ENCODE measurements at regions not wholly inside any gene's neighbourhood (a gene's known extent, or its start where the extent isn't known, plus 50 kb on each side); places are given as distances from the start of the nearest gene placed in this dataset.

- no peak for ATAC-seq
- Histone ChIP-seq H3K9me3 (ENCODE audit: control insufficient read depth, insufficient read depth, low read length) (no peaks in the 10 kb centered on the region), H3K27ac (ENCODE audit: low read length) (no peak overlapping the region), H3K36me3 (ENCODE audit: control insufficient read depth, insufficient read depth, low read length) (no peaks in the 10 kb centered on the region), H3K4me1 (ENCODE audit: control insufficient read depth, insufficient read depth, low read length) (no peaks in the 10 kb centered on the region), H3K4me3 (ENCODE audit: low read length) (no peak overlapping the region), H3K27me3 (ENCODE audit: control insufficient read depth, insufficient read depth, low read length) (no peaks in the 10 kb centered on the region)
- Mint-ChIP-seq H3K27me3 (ENCODE audit: low read depth in 2 of 2) (peaks cover 21 to 63% of the 10 kb centered on the region in 2 donors), H3K27ac (no peak overlapping the region), H3K4me1 (no peaks in the 10 kb centered on the region), H3K36me3 (no peaks in the 10 kb centered on the region), H3K4me3 (no peak overlapping the region), H3K9me3 (no peaks in the 10 kb centered on the region)
- TF ChIP-seq, protein P1, sequence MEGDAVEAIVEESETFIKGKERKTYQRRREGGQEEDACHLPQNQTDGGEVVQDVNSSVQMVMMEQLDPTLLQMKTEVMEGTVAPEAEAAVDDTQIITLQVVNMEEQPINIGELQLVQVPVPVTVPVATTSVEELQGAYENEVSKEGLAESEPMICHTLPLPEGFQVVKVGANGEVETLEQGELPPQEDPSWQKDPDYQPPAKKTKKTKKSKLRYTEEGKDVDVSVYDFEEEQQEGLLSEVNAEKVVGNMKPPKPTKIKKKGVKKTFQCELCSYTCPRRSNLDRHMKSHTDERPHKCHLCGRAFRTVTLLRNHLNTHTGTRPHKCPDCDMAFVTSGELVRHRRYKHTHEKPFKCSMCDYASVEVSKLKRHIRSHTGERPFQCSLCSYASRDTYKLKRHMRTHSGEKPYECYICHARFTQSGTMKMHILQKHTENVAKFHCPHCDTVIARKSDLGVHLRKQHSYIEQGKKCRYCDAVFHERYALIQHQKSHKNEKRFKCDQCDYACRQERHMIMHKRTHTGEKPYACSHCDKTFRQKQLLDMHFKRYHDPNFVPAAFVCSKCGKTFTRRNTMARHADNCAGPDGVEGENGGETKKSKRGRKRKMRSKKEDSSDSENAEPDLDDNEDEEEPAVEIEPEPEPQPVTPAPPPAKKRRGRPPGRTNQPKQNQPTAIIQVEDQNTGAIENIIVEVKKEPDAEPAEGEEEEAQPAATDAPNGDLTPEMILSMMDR (IDR thresholded peaks at IDR 0.05), result no peak
- no peak for DNase-seq
- intact Hi-C loops (cut with micrococcal nuclease), result no loop called here
- 97% methylated on average over 2 of the region's 2 CpGs for WGBS (ENCODE audit: insufficient coverage)
Measured at GRCh38 chr13:50706505-50706904, 137.0 kb downstream of the DLEU7 start.

DNA sequence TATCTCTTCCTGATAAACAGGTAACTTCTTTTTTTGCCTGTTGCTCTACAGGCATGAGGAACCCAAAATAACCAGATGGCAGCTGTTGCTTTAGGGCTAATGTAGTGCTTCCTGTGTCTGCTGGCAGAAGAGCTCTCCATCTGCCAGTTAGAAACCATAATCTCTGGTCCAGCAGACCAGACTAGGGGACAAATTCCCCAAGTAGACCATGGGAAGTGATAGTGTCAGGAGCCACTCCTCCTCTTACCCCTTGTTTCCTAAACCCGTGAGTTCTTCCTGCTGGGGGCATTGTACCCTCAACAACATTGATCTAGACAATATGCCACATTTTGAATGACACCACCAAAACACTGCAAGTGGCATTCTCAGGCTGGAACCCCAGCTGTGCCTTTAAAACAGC, 135.9 kb downstream of the DLEU7 start:
- H3K27ac Mint-ChIP-seq, result no peak overlapping the region
- no peaks in the 10 kb centered on the region for H3K36me3 Mint-ChIP-seq
- H3K4me1 Mint-ChIP-seq, result peaks cover 2 to 4% of the 10 kb centered on the region in 2 donors
- WGBS (ENCODE audit: insufficient coverage), result 73% methylated on average over 1 of the region's 1 CpG
- intact Hi-C loops (cut with micrococcal nuclease), result no loop called here
- H3K27me3 ChIP-seq (ENCODE audit: control insufficient read depth, insufficient read depth, low read length), result peaks cover 3% of the 10 kb centered on the region
- TF ChIP-seq, protein P1 (IDR thresholded peaks at IDR 0.05), result no peak
- no peak for DNase-seq
- no peak overlapping the region for H3K4me3 Mint-ChIP-seq
- H3K9me3 Mint-ChIP-seq, result no peaks in the 10 kb centered on the region
- no peaks in the 10 kb centered on the region for H3K36me3 ChIP-seq (ENCODE audit: control insufficient read depth, insufficient read depth, low read length)
- ATAC-seq, result no peak
- no peaks in the 10 kb centered on the region for H3K9me3 ChIP-seq (ENCODE audit: control insufficient read depth, insufficient read depth, low read length)
- H3K4me1 ChIP-seq (ENCODE audit: control insufficient read depth, insufficient read depth, low read length), result no peaks in the 10 kb centered on the region
- no peak overlapping the region for H3K27ac ChIP-seq (ENCODE audit: low read length)
- H3K4me3 ChIP-seq (ENCODE audit: low read length), result no peak overlapping the region
- peaks cover 26 to 67% of the 10 kb centered on the region in 2 donors for H3K27me3 Mint-ChIP-seq (ENCODE audit: low read depth in 2 of 2)

GRCh38 chr13:50708461-50708860, 135.0 kb downstream of the DLEU7 start:
- peaks cover 5% of the 10 kb centered on the region for H3K27me3 ChIP-seq (ENCODE audit: control insufficient read depth, insufficient read depth, low read length)
- DNase-seq (no peak), ATAC-seq (no peak)
- no peaks in the 10 kb centered on the region for H3K36me3 Mint-ChIP-seq
- peaks cover 11 to 12% of the 10 kb centered on the region in 2 donors for H3K4me1 Mint-ChIP-seq
- intact Hi-C loops (cut with micrococcal nuclease), result no loop called here
- no peak overlapping the region for H3K27ac Mint-ChIP-seq
- H3K27me3 Mint-ChIP-seq (ENCODE audit: low read depth in 2 of 2), result peaks cover 28 to 64% of the 10 kb centered on the region in 2 donors
- TF ChIP-seq, protein P1 (IDR thresholded peaks at IDR 0.05), result no peak
- no peaks in the 10 kb centered on the region for H3K9me3 Mint-ChIP-seq
- H3K4me1 ChIP-seq (ENCODE audit: control insufficient read depth, insufficient read depth, low read length), result peaks cover under 1% of the 10 kb centered on the region
- WGBS (ENCODE audit: insufficient coverage), result 90% methylated on average over 2 of the region's 3 CpGs
- H3K9me3 ChIP-seq (ENCODE audit: control insufficient read depth, insufficient read depth, low read length), result no peaks in the 10 kb centered on the region
- no peak overlapping the region for H3K27ac ChIP-seq (ENCODE audit: low read length)
- H3K4me3 Mint-ChIP-seq, result no peak overlapping the region
- H3K4me3 ChIP-seq (ENCODE audit: low read length), result no peak overlapping the region
- no peaks in the 10 kb centered on the region for H3K36me3 ChIP-seq (ENCODE audit: control insufficient read depth, insufficient read depth, low read length)

DNA sequence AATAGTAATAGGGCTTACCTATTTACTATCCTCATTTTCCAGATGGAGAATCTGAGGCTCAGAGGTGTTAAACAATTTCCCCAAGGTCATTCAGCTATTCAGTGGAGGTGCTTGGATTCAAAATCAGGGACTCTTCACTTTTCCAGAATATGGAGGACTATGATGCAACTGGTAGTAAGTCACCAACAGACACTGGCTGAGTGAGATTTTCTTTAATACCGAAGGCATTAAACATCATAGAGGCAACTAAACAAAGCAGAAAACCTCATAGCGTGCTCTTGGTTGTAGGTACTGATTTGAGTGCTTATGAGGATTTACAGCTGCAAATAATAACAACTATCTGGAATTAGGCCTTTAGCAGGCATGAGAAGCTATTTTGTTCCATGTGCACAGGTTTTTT, 134.4 kb downstream of the DLEU7 start:
- Mint-ChIP-seq H3K4me3 (no peak overlapping the region), H3K9me3 (no peaks in the 10 kb centered on the region), H3K36me3 (no peaks in the 10 kb centered on the region), H3K27ac (no peak overlapping the region), H3K4me1 (peaks cover 17 to 18% of the 10 kb centered on the region in 2 donors), H3K27me3 (ENCODE audit: low read depth in 2 of 2) (peaks cover 28 to 64% of the 10 kb centered on the region in 2 donors)
- TF ChIP-seq, protein P1 (IDR thresholded peaks at IDR 0.05), result no peak
- H3K4me1 ChIP-seq (ENCODE audit: control insufficient read depth, insufficient read depth, low read length), result peaks cover 7% of the 10 kb centered on the region
- WGBS (ENCODE audit: insufficient coverage), result 100% methylated on average over 2 of the region's 2 CpGs
- no peak for ATAC-seq
- H3K27ac ChIP-seq (ENCODE audit: low read length), result no peak overlapping the region
- no peak overlapping the region for H3K4me3 ChIP-seq (ENCODE audit: low read length)
- intact Hi-C loops (cut with micrococcal nuclease), result no loop called here
- H3K36me3 ChIP-seq (ENCODE audit: control insufficient read depth, insufficient read depth, low read length), result no peaks in the 10 kb centered on the region
- H3K9me3 ChIP-seq (ENCODE audit: control insufficient read depth, insufficient read depth, low read length), result no peaks in the 10 kb centered on the region
- DNase-seq, result no peak
- peaks cover 5% of the 10 kb centered on the region for H3K27me3 ChIP-seq (ENCODE audit: control insufficient read depth, insufficient read depth, low read length)
